Activated CD4-positive, alpha-beta T cell treated with anti-CD3 and anti-CD28 coated beads, Interleukin-2, amount 10 ng/mL, durations not matched to agents 7 days and 5 days (primary cell): ENCODE measurements at regions not wholly inside any gene's neighbourhood (a gene's known extent, or its start where the extent isn't known, plus 50 kb on each side); places are given as distances from the start of the nearest gene placed in this dataset.

ENCODE experiments used
- CTCF ChIA-PET: fragments of 350-600 bp; sonication (Branson Sonifier 250); formaldehyde crosslinking; loops from one replicate; lab custom pipeline; 2021; ENCODE audit warnings: antibody characterized with exemption; lab: Charles Lee
- POLR2A ChIA-PET: fragments of 350-600 bp; sonication (Branson Sonifier 250); formaldehyde crosslinking; loops from one replicate; lab custom pipeline; 2021; ENCODE audit warnings: antibody characterized with exemption; lab: Charles Lee
- DNase-seq: peaks from one replicate; pipeline ENCODE4 v3.0.0-alpha.2; 2020
- H3K27ac Mint-ChIP-seq: one replicate; pipeline ENCODE4 v1.8.0; 2021; ENCODE audit warnings: mild to moderate bottlenecking, moderate library complexity, mixed read lengths
- H3K27me3 Mint-ChIP-seq: one replicate; pipeline ENCODE4 v1.8.0; 2021; ENCODE audit warnings: mixed read lengths
- H3K36me3 Mint-ChIP-seq: one replicate; pipeline ENCODE4 v1.8.0; 2021; ENCODE audit warnings: low read depth, mixed read lengths
- H3K4me1 Mint-ChIP-seq: one replicate; pipeline ENCODE4 v1.8.0; 2021; ENCODE audit warnings: mixed read lengths
- H3K4me3 Mint-ChIP-seq: one replicate; pipeline ENCODE4 v1.8.0; 2021; ENCODE audit warnings: mild to moderate bottlenecking, moderate library complexity, mixed read lengths
- H3K9me3 Mint-ChIP-seq: one replicate; pipeline ENCODE4 v1.8.0; 2021; ENCODE audit warnings: mixed read lengths

DNA sequence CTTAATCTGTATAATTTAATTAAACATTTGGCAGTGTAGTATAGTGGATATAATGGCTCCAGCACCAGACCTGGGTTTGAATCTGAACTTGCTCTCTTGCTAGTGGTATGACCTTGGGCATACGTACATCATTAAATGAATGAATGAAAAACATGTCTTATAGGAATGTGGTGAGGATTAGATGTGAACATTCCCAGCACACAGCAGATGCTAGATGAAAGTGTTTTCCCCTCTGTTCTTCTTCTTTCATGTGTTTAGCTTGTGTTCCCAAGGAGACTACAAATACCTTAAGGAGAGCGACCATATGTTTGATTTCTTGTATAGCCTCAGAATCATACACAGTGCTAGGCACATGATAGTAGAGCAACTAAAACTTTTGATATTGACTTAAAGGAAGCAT is 56.5 kb downstream of the CT47B1 start:
- POLR2A ChIA-PET = no interaction called here
- no peaks in the 10 kb centered on the region for H3K27me3 Mint-ChIP-seq
- H3K4me1 Mint-ChIP-seq = no peaks in the 10 kb centered on the region
- H3K4me3 Mint-ChIP-seq = no peak overlapping the region
- DNase-seq = no peak
- CTCF ChIA-PET = no interaction called here
- no peaks in the 10 kb centered on the region for H3K36me3 Mint-ChIP-seq
- no peak overlapping the region for H3K27ac Mint-ChIP-seq
- H3K9me3 Mint-ChIP-seq = no peaks in the 10 kb centered on the region

- no peak overlapping the region for H3K4me3 Mint-ChIP-seq
- no peaks in the 10 kb centered on the region for H3K9me3 Mint-ChIP-seq
- CTCF ChIA-PET = no interaction called here
Observed at GRCh38 chrX:120813982-120814381, 61.7 kb downstream of the CT47B1 start.

DNA sequence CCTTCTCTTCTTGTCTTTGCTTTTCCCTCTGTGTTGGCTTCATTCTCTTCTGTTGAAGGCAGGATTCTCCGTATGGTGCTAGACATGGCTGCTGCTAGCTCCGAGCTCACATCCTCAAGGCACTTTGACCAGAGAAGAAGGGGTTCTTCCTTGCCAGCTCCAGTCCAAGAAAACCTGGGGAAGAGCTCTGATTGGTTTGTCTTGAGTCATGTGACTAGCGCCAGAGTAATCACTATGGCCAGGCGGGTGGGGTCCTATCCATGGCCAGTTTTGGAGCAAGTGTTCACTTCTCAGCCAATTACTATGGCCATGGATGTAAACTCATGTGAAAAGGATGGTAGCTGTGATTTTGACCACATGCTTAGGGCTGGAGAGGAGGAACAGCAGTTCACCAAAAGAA is 74.2 kb downstream of the CT47B1 start:
- H3K27me3 Mint-ChIP-seq = no peaks in the 10 kb centered on the region
- ChIA-PET CTCF (interaction anchor here (0.9 kb wide), 1 partner anchor 15 kb away, joined by 3 read pairs; no protein-coding TSS in a partner anchor), POLR2A (no interaction called here)
- DNase-seq = no peak
- H3K27ac Mint-ChIP-seq = no peak overlapping the region
- H3K4me3 Mint-ChIP-seq = no peak overlapping the region
- H3K4me1 Mint-ChIP-seq = peaks cover 34% of the 10 kb centered on the region
- no peaks in the 10 kb centered on the region for H3K36me3 Mint-ChIP-seq
- H3K9me3 Mint-ChIP-seq = peaks cover 4% of the 10 kb centered on the region

More at GRCh38 chrX:120813982-120814381, 61.7 kb downstream of the CT47B1 start:
- H3K27ac Mint-ChIP-seq = no peak overlapping the region
- H3K4me1 Mint-ChIP-seq = no peaks in the 10 kb centered on the region
- no peaks in the 10 kb centered on the region for H3K36me3 Mint-ChIP-seq
- H3K27me3 Mint-ChIP-seq = no peaks in the 10 kb centered on the region
- POLR2A ChIA-PET = no interaction called here
- DNase-seq = no peak

DNA sequence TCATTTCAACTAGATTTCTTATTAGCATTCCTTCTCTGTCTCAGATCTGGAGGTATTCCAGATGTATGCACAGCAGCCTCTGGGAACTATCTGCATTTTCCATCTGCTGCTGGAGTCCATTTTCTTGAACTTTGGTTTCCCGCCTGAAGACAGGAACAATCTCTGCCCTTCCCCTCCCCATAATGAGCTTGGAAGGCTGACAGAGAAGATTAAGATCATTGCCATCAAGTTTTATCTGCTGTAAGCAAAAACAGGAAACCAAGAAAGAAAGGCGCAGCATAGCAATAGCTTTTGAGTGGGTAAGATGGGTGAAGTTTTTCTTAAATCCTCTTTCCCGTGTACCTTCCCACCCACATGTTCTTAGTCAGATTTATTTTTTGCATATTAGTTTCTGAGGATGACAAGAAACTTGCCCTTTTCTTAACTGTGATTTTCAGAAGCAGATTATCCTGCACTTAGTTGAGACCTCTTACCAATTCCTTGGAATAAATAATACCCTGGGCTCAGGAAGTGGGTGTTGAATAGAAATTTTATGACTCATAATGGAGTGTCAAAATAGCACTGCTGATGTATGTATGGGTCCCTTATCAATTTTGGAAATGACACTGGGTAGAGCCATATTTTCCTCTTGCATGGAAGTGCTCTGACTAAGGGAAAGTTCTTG is 78.3 kb downstream of the CT47B1 start:
- no peak overlapping the region for H3K4me3 Mint-ChIP-seq
- H3K27ac Mint-ChIP-seq = peak overlapping the region; percentile 69
- DNase-seq = no peak
- ChIA-PET POLR2A (no interaction called here), CTCF (no interaction called here)
- no peaks in the 10 kb centered on the region for H3K27me3 Mint-ChIP-seq
- H3K9me3 Mint-ChIP-seq = peaks cover 4% of the 10 kb centered on the region
- H3K36me3 Mint-ChIP-seq = no peaks in the 10 kb centered on the region
- H3K4me1 Mint-ChIP-seq = peaks cover 44% of the 10 kb centered on the region

GRCh38 chrX:120795301-120795700 is 80.4 kb downstream of the CT47B1 start:
- Mint-ChIP-seq H3K4me1 (peaks cover 51% of the 10 kb centered on the region), H3K27me3 (no peaks in the 10 kb centered on the region), H3K27ac (no peak overlapping the region), H3K36me3 (no peaks in the 10 kb centered on the region), H3K9me3 (no peaks in the 10 kb centered on the region), H3K4me3 (no peak overlapping the region)
- DNase-seq = no peak
- CTCF ChIA-PET = no interaction called here
- POLR2A ChIA-PET = interaction anchor here (0.7 kb wide), 1 partner anchor 463 kb away, joined by 3 read pairs; no protein-coding TSS in a partner anchor

DNA sequence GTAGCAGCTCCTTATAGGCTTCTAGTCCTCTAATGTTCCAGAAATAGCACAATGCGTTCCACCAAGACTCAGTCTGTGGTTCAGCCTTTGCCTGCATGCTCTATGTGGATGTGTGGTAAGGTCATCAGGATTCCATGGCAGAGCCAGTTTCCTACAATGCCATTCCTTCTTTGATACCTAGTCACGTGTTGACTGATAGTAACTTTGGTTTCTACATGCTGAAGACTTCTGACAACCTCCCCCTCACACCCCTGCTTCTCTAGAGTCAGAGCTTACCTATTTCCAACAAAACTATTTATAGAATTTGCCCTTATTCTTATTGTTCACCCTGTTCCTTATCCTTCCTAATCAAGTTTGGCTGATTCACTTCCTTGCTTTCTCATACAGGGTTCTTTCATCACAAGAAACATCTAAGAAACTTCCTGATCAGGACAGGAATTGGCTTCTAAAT is 81.1 kb downstream of the CT47B1 start:
- Mint-ChIP-seq H3K27ac (peak overlapping the region; percentile 57), H3K4me3 (no peak overlapping the region), H3K4me1 (peaks cover 48% of the 10 kb centered on the region), H3K36me3 (no peaks in the 10 kb centered on the region), H3K9me3 (no peaks in the 10 kb centered on the region), H3K27me3 (no peaks in the 10 kb centered on the region)
- no peak for DNase-seq
- ChIA-PET CTCF (no interaction called here), POLR2A (no interaction called here)

- Mint-ChIP-seq H3K4me3 (no peak overlapping the region), H3K9me3 (no peaks in the 10 kb centered on the region), H3K4me1 (peaks cover 36% of the 10 kb centered on the region), H3K27ac (no peak overlapping the region), H3K36me3 (no peaks in the 10 kb centered on the region), H3K27me3 (no peaks in the 10 kb centered on the region)
- ChIA-PET POLR2A (no interaction called here), CTCF (no interaction called here)
- DNase-seq = no peak
Observed at GRCh38 chrX:120793098-120793497, 82.6 kb downstream of the CT47B1 start.

- POLR2A ChIA-PET = interaction anchor here (1.2 kb wide), 2 partner anchors 187 to 516 kb away, joined by 3 to 5 read pairs; partner anchors contain the start of gene MCTS1
- Mint-ChIP-seq H3K27me3 (no peaks in the 10 kb centered on the region), H3K4me1 (peaks cover 19% of the 10 kb centered on the region), H3K9me3 (no peaks in the 10 kb centered on the region), H3K4me3 (no peak overlapping the region), H3K27ac (peak overlapping the region; percentile 84), H3K36me3 (no peaks in the 10 kb centered on the region)
- no peak for DNase-seq
- CTCF ChIA-PET = interaction anchor here (0.7 kb wide), 2 partner anchors 60 to 784 kb away, joined by 3 to 4 read pairs; no protein-coding TSS in a partner anchor
Observed at GRCh38 chrX:120791013-120791643, 84.5 kb downstream of the CT47B1 start.

DNA sequence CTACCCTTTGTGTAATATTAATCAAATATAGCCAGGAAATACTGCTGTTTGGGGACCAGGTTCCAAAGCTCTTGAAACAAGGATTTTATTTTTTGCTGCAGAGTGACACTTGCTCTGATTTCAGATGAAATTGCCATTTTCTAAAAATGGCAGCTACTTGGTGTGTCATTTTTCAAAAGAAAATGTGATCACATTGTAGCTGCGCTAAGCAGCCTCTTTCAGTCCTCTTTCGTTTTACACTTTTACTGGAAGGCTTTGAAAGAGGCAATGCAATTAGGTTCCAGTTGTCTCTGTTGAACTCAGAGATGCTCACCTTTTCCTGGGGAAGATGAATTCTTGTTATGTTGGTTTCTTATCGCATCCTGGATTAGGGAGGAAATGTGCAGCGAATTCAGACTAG is 85.1 kb downstream of the CT47B1 start:
- no peak for DNase-seq
- Mint-ChIP-seq H3K4me1 (peaks cover 18% of the 10 kb centered on the region), H3K27ac (peak overlapping the region; percentile 84), H3K36me3 (no peaks in the 10 kb centered on the region), H3K27me3 (no peaks in the 10 kb centered on the region), H3K9me3 (no peaks in the 10 kb centered on the region), H3K4me3 (peak overlapping the region; percentile 8)
- CTCF ChIA-PET = interaction anchor here (0.7 to 1.5 kb wide), 5 partner anchors 10 to 785 kb away, joined by 3 to 4 read pairs (median 3); no protein-coding TSS in a partner anchor
- POLR2A ChIA-PET = interaction anchor here (1.2 kb wide), 2 partner anchors 187 to 517 kb away, joined by 3 to 5 read pairs; partner anchors contain the start of gene MCTS1

DNA sequence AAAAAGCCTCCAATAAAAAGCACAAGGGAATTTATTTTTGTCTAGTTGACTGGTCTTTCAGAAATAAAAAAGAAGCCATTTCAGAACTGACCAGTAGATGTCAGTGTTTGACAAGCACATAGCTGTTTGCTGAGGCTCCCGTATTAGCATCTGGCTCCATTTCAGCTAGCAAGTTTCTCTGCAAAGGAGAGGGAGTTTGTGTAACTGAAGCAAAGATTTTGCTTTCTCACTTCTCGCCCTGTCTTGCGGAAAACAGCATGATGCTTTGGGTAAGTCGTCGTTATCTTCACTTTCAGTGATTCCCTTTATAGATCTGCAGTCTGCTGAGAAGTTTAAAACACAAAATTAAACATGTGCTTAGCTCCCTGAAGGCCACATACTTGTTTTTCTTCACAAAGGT is 85.5 kb downstream of the CT47B1 start:
- peak overlapping the region; percentile 8 for H3K4me3 Mint-ChIP-seq
- H3K36me3 Mint-ChIP-seq = no peaks in the 10 kb centered on the region
- peaks cover 18% of the 10 kb centered on the region for H3K4me1 Mint-ChIP-seq
- no peaks in the 10 kb centered on the region for H3K9me3 Mint-ChIP-seq
- no peaks in the 10 kb centered on the region for H3K27me3 Mint-ChIP-seq
- CTCF ChIA-PET = interaction anchor here (0.7 to 1.5 kb wide), 6 partner anchors 11 to 785 kb away, joined by 3 to 4 read pairs (median 4); no protein-coding TSS in a partner anchor
- H3K27ac Mint-ChIP-seq = peak overlapping the region; percentile 84
- peak; percentile 42 for DNase-seq
- POLR2A ChIA-PET = interaction anchor here (1.2 kb wide), 2 partner anchors 186 to 517 kb away, joined by 3 to 5 read pairs; partner anchors contain the start of gene MCTS1

DNA sequence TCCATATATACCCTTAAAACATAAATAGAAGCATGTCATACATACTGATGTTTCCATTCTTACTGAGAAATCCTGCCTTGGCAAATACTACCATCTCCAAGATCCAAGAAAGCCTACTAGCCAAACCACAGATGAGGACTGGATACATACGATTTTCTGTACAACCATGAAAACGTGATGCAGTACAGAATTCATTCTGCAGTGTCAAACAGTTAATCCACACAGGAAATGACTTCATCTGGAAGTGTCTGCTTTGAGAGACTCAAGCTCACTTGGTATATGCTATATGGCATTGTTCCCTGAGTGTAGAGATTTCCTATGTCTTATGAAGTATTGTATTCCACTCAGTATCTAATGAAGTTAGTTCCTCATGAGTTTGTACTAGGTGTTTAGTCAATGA is 94.3 kb downstream of the CT47B1 start:
- ChIA-PET POLR2A (no interaction called here), CTCF (no interaction called here)
- Mint-ChIP-seq H3K27ac (no peak overlapping the region), H3K36me3 (no peaks in the 10 kb centered on the region), H3K4me3 (no peak overlapping the region), H3K4me1 (peaks cover 3% of the 10 kb centered on the region), H3K27me3 (no peaks in the 10 kb centered on the region), H3K9me3 (no peaks in the 10 kb centered on the region)
- DNase-seq = no peak

GRCh38 chrX:120775959-120776358 is 99.7 kb downstream of the CT47B1 start:
- Mint-ChIP-seq H3K9me3 (no peaks in the 10 kb centered on the region), H3K4me3 (no peak overlapping the region), H3K4me1 (no peaks in the 10 kb centered on the region), H3K36me3 (no peaks in the 10 kb centered on the region), H3K27me3 (no peaks in the 10 kb centered on the region), H3K27ac (no peak overlapping the region)
- ChIA-PET POLR2A (no interaction called here), CTCF (no interaction called here)
- DNase-seq = no peak

- H3K27me3 Mint-ChIP-seq = no peaks in the 10 kb centered on the region
- H3K4me3 Mint-ChIP-seq = no peak overlapping the region
- DNase-seq = no peak
- POLR2A ChIA-PET = no interaction called here
- no peaks in the 10 kb centered on the region for H3K9me3 Mint-ChIP-seq
- H3K4me1 Mint-ChIP-seq = peaks cover 2% of the 10 kb centered on the region
- CTCF ChIA-PET = interaction anchor here (0.9 to 1.3 kb wide), 3 partner anchors 15 to 288 kb away, joined by 3 to 5 read pairs (median 3); no protein-coding TSS in a partner anchor
- no peak overlapping the region for H3K27ac Mint-ChIP-seq
- H3K36me3 Mint-ChIP-seq = no peaks in the 10 kb centered on the region
Observed at GRCh38 chrX:120774606-120775005, 101.1 kb downstream of the CT47B1 start.
